GM12801 (cell line): ENCODE measurements at regions not wholly inside any gene's neighbourhood (a gene's known extent, or its start where the extent isn't known, plus 50 kb on each side); places are given as distances from the start of the nearest gene placed in this dataset.

Source experiments
- TF ChIP-seq, protein P1 (sequence below): IDR thresholded peaks from one replicate; pipeline ENCODE4 v1.5.1; 2011; ENCODE audit warnings: control low read depth; ENCODE audit not compliant: insufficient read length; ENCODE audit errors: extremely low read depth

DNA sequence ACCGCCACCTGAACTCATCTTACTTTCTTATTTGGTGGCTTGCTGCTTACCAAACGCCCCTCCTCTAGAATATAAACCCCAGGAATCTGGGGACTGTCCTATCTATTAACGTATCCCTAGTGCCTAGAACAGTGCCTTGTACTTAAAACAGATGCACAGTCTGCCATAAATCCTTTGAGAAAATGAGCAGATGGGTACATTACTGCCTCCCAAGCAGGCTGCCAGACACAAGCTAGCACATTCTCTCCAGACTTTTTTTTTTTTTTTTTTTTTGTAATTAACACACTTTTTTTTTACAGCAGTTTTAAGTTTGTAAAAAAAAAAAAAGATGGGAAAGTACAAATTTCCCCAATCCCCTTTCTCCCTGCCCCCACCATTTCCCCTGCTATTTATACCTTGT lies 57.3 kb upstream of the RPL38 start:
- TF ChIP-seq, protein P1, sequence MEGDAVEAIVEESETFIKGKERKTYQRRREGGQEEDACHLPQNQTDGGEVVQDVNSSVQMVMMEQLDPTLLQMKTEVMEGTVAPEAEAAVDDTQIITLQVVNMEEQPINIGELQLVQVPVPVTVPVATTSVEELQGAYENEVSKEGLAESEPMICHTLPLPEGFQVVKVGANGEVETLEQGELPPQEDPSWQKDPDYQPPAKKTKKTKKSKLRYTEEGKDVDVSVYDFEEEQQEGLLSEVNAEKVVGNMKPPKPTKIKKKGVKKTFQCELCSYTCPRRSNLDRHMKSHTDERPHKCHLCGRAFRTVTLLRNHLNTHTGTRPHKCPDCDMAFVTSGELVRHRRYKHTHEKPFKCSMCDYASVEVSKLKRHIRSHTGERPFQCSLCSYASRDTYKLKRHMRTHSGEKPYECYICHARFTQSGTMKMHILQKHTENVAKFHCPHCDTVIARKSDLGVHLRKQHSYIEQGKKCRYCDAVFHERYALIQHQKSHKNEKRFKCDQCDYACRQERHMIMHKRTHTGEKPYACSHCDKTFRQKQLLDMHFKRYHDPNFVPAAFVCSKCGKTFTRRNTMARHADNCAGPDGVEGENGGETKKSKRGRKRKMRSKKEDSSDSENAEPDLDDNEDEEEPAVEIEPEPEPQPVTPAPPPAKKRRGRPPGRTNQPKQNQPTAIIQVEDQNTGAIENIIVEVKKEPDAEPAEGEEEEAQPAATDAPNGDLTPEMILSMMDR, result no peak

DNA sequence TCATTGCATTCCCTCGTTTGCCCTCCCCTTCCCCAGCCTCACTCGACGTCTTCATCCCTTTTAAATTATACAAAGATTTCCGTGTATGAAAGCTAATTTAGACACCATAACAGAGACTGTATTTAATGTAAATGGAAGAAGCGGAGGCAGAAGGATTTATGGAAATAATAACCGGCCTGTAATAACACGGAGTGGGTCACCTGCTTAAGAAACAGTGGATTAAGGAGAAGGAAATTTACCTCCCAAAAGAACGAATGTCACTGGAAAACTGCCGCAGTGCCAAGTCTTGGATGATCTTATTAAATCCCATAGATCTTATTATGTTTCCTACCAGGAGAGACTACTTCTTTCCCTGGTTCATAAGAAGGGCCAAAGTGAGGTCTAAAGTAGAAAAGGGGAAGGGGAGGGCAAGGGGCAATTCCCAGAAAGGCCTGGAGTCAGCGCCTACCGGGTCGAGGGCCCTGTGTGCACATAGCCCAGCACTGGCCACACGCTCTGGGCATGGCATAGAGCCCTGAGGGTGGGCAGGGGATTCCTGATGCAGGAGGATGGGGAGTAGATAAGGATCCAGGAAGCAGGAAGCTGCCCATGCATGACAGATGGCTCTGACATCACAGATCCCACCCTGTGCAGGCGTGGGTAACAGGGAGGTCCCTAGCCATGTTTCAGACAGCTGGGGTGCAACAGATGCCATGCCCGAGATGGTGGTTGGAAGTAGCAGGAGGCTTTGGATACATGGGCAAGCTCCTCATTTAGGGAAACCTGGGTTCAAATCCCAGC lies 56.2 kb upstream of the RPL38 start:
- TF ChIP-seq, protein P1, result no peak

DNA sequence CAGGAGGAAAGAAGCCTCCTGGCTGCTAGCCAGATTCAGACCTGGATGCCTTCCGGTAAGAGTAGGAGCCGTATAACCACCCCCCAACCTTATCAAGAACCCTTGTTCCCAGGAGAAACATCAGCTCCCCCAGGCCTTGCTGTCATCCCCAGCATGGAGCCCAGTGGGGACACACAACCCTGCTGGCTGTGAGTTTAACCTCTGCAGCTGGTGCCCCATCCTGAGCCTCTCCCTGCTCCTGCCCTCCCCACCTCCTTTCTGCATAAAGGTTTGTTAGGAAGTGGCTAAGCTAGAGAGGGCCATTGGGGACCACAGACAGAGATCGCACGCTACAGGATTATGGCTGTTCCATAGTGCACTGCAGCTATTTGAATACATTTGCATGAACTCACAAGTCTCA lies 55.5 kb upstream of the RPL38 start:
- TF ChIP-seq, protein P1, result no peak

DNA sequence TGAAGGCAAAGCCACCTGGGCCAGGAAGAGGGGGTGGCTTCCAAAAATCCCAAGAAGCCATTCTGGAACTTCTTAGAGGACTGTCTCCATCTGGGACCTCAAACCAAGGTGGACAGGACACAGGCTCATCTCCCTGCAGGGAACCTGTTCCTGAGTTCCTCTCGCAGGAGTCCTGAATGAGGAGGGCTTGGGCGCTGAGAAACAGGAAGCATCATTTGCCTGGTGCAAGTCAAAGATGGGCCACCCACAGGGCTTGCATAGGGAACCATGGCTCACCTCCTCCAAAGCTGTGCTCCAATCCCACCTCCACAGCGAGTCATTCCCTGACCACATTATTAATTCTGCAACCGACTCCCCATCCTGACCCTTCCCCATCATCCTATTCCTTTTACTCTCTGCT lies 55.0 kb upstream of the RPL38 start:
- TF ChIP-seq, protein P1, result no peak

- TF ChIP-seq, protein P1, result no peak
Measured at GRCh38 chr17:74148901-74149596, 54.4 kb upstream of the RPL38 start.

DNA sequence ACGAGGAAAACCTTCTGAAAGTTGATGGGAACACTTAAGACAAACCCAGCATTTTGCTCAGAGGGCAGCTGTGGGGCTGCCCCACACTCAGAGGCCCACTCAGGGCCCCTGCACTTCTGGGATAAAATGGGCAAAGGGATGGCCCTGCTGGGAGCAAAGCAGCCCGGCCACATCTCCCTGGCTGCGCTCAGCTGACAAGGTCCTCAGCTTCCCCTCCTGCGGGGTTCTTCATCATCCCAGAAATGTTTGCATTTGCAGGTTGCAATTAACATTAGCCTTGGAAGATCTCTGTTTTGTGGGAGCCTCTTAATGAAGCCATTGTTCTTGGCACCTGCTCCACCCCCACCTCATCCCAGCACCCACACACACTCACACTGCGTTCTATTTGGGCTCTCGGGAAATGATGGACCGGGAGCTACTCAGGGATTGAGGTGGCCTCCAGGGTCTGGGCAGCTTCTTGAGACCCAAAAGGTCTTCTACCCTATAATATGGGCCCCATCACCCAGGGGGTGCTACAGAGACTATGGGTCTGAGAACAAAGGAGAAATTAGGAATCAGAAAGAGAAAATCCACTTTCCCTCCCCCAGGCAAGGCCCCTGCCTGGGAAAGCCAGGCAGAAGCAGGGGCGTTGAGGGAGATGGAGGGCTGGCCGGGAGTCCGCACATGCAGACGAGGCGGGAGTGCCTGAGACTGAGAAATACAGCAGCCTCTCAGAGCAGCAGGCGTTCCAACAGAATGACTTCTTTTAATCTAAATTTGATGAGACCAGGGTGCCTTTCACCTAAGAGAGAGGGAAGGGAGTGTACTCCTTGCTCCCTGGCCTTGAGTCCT lies 53.7 kb upstream of the RPL38 start:
- TF ChIP-seq, protein P1, result no peak

GRCh38 chr17:74150428-74151025 lies 53.0 kb upstream of the RPL38 start:
- TF ChIP-seq, protein P1, result no peak
